ENCODE measurements at regions not wholly inside any gene's neighbourhood (a gene's known extent, or its start where the extent isn't known, plus 50 kb on each side); places are given as distances from the start of the nearest gene placed in this dataset.

DNA sequence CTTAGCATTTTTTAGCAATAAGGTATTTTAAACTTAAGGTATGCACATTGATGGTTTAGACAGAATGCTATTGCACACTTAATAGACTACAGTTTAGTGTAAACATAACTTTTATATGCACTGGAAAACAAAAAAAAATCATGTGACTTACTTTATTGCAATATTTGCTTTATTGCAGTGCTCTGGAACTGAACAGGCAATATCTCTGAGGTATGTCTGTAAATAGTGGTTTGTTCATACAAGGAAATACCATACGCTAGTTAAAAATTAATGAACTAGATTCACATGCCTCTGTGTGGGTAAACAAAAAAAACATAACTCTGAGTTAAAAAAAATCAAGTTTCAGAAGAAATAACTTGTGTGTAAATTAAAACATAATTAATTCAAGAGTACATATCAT lies 479.0 kb upstream of the MKI67 start:
- Histone ChIP-seq H3K27ac (ENCODE audit: low read length) (no peak overlapping the region), H3K27me3 (ENCODE audit: control insufficient read depth in 1 of 2, insufficient read depth in 2 of 2, low read length in 2 of 2) (no peaks in the 10 kb centered on the region), H3K9ac (ENCODE audit: low read length in 2 of 2) (no peak overlapping the region), H3K9me3 (ENCODE audit: control insufficient read depth in 2 of 2, low read length in 2 of 2) (no peaks in the 10 kb centered on the region), H3K4me3 (ENCODE audit: low read length in 2 of 2) (no peak overlapping the region), H3K4me1 (ENCODE audit: control insufficient read depth, insufficient read depth, low read length) (no peaks in the 10 kb centered on the region), H3K36me3 (ENCODE audit: control insufficient read depth in 2 of 2, insufficient read depth in 2 of 2, low read length in 2 of 2) (no peaks in the 10 kb centered on the region)

DNA sequence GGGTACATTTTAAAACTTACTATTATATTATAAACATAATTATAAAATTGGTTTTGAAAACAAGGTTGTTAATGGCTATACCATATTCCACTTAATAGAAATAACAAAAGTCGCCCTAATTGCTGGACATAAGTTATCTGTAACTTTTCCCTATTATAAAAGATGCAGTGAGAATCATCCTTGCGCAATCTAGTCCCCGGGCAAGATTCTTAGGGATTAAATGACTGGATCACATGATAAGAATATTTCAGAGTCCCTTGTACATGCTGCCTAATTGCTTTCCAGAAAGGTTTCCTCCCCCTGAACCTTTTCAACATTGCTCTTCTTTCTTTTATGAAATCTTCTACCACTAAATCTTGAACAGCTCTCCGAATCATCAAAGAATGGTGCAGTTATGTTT lies 479.8 kb upstream of the MKI67 start:
- H3K27me3 ChIP-seq (ENCODE audit: control insufficient read depth in 1 of 2, insufficient read depth in 2 of 2, low read length in 2 of 2): no peaks in the 10 kb centered on the region
- no peaks in the 10 kb centered on the region for H3K4me1 ChIP-seq (ENCODE audit: control insufficient read depth, insufficient read depth, low read length)
- H3K9me3 ChIP-seq (ENCODE audit: control insufficient read depth in 2 of 2, low read length in 2 of 2): no peaks in the 10 kb centered on the region
- no peak overlapping the region for H3K9ac ChIP-seq (ENCODE audit: low read length in 2 of 2)
- H3K4me3 ChIP-seq (ENCODE audit: low read length in 2 of 2): no peak overlapping the region
- no peaks in the 10 kb centered on the region for H3K36me3 ChIP-seq (ENCODE audit: control insufficient read depth in 2 of 2, insufficient read depth in 2 of 2, low read length in 2 of 2)
- no peak overlapping the region for H3K27ac ChIP-seq (ENCODE audit: low read length)

DNA sequence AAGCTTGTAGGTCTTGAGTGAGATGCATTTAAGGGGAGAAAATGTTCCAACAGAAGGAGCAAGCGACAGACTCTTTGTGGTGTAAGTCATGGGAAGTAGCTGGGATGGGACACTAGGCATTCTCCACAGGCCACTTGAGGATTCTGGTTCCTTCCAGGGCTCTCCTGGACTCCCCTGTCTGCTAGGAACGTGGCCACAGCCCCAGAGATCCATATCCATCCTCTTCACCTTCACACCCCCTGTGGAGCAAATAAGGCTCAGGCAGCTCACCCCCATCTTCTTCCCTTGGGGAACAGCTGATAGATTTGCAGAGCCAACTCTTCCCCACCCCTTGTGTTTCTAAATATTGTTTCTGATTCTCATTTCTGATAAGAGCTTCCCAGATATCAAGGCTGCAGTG lies 482.6 kb upstream of the MKI67 start:
- H3K4me1 ChIP-seq (ENCODE audit: control insufficient read depth, insufficient read depth, low read length): no peaks in the 10 kb centered on the region
- H3K9me3 ChIP-seq (ENCODE audit: control insufficient read depth in 2 of 2, low read length in 2 of 2): no peaks in the 10 kb centered on the region
- no peaks in the 10 kb centered on the region for H3K36me3 ChIP-seq (ENCODE audit: control insufficient read depth in 2 of 2, insufficient read depth in 2 of 2, low read length in 2 of 2)
- no peak overlapping the region for H3K27ac ChIP-seq (ENCODE audit: low read length)
- no peak overlapping the region for H3K9ac ChIP-seq (ENCODE audit: low read length in 2 of 2)
- H3K27me3 ChIP-seq (ENCODE audit: control insufficient read depth in 1 of 2, insufficient read depth in 2 of 2, low read length in 2 of 2): no peaks in the 10 kb centered on the region
- no peak overlapping the region for H3K4me3 ChIP-seq (ENCODE audit: low read length in 2 of 2)

DNA sequence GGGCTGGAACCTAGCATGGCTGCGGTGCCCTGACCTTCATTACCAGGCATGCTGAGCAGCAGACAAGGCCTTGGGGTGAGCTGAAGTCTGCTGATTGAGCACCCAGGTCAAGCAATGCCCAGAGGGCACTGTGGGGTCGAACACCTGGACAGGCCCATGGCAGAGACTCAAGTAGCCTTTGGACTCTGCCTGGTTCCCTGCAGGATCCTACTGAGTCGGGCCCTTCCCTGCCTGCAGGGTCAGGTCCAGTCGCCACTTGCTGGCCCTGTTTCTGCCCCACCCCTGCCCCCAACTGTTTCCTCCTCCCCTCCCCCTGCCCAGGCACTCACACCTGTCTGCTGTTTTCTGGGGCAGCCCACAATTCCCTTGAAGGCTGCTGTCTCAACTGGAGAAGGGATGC lies 483.2 kb upstream of the MKI67 start:
- no peaks in the 10 kb centered on the region for H3K4me1 ChIP-seq (ENCODE audit: control insufficient read depth, insufficient read depth, low read length)
- H3K9me3 ChIP-seq (ENCODE audit: control insufficient read depth in 2 of 2, low read length in 2 of 2): no peaks in the 10 kb centered on the region
- no peaks in the 10 kb centered on the region for H3K27me3 ChIP-seq (ENCODE audit: control insufficient read depth in 1 of 2, insufficient read depth in 2 of 2, low read length in 2 of 2)
- no peak overlapping the region for H3K4me3 ChIP-seq (ENCODE audit: low read length in 2 of 2)
- H3K36me3 ChIP-seq (ENCODE audit: control insufficient read depth in 2 of 2, insufficient read depth in 2 of 2, low read length in 2 of 2): no peaks in the 10 kb centered on the region
- no peak overlapping the region for H3K9ac ChIP-seq (ENCODE audit: low read length in 2 of 2)
- no peak overlapping the region for H3K27ac ChIP-seq (ENCODE audit: low read length)

DNA sequence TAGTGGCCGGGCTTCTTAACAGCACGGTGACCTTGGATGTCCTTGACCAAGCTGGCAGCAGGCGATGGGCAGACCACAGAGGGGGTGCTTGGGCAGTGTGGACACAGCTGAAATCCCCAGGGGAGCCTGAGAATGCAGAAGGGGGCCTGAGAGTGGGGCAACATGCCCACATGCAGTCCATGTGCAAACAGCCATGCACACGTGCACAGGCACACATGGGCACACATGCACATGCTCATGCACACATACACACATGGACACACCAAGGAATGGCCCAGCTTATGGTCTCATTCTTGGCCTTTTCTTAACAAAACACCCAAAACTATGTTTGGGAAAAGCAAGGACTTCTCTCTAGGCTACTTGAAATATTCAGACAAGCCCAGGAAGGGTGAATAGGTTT lies 483.9 kb upstream of the MKI67 start:
- H3K4me3 ChIP-seq (ENCODE audit: low read length in 2 of 2): no peak overlapping the region
- H3K9ac ChIP-seq (ENCODE audit: low read length in 2 of 2): no peak overlapping the region
- no peaks in the 10 kb centered on the region for H3K9me3 ChIP-seq (ENCODE audit: control insufficient read depth in 2 of 2, low read length in 2 of 2)
- no peaks in the 10 kb centered on the region for H3K36me3 ChIP-seq (ENCODE audit: control insufficient read depth in 2 of 2, insufficient read depth in 2 of 2, low read length in 2 of 2)
- no peaks in the 10 kb centered on the region for H3K4me1 ChIP-seq (ENCODE audit: control insufficient read depth, insufficient read depth, low read length)
- H3K27ac ChIP-seq (ENCODE audit: low read length): no peak overlapping the region
- no peaks in the 10 kb centered on the region for H3K27me3 ChIP-seq (ENCODE audit: control insufficient read depth in 1 of 2, insufficient read depth in 2 of 2, low read length in 2 of 2)

DNA sequence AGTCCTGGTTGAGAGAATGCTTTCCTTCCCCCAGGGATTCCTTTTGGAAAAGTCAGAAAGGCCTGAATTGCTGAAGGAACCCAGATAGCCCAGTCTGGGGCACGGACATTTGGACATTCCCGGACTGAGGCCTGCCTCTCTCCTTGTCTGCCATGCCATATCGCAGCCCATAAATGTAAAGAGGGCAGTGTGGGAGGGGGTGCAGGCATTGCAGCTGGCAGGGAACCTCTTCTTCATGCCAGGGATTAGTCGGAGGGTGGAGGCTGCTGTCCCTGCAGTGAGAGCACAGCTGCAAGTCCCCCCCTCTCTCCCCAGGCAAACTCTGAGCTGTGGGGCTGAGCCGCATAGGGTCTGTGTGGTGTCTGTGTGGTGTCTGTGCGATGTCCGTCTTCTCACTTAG lies 486.0 kb upstream of the MKI67 start:
- Histone ChIP-seq H3K27me3 (ENCODE audit: control insufficient read depth in 1 of 2, insufficient read depth in 2 of 2, low read length in 2 of 2) (no peaks in the 10 kb centered on the region), H3K4me1 (ENCODE audit: control insufficient read depth, insufficient read depth, low read length) (no peaks in the 10 kb centered on the region), H3K9me3 (ENCODE audit: control insufficient read depth in 2 of 2, low read length in 2 of 2) (no peaks in the 10 kb centered on the region), H3K9ac (ENCODE audit: low read length in 2 of 2) (no peak overlapping the region), H3K27ac (ENCODE audit: low read length) (no peak overlapping the region), H3K36me3 (ENCODE audit: control insufficient read depth in 2 of 2, insufficient read depth in 2 of 2, low read length in 2 of 2) (no peaks in the 10 kb centered on the region), H3K4me3 (ENCODE audit: low read length in 2 of 2) (no peak overlapping the region)

DNA sequence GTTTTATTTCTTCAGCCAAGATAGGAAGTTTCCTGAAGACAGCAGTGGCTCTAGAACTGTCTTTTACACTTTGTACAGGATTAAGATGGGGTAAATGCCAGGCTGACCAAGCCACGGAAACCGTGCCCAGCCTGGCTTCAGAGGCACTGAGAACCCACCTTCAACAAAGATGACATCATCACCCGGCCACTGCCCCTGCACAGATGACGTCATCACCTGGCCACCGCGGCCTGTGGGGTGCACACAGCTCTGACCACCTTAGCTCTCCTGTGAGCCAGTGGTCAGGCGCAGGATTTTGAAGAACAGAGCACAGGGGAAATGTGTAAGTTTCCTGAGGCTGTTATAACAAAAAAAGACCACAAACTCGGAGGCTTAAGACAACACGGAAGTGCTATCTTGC lies 486.4 kb upstream of the MKI67 start:
- Histone ChIP-seq H3K4me1 (ENCODE audit: control insufficient read depth, insufficient read depth, low read length) (no peaks in the 10 kb centered on the region), H3K27ac (ENCODE audit: low read length) (no peak overlapping the region), H3K27me3 (ENCODE audit: control insufficient read depth in 1 of 2, insufficient read depth in 2 of 2, low read length in 2 of 2) (no peaks in the 10 kb centered on the region)

DNA sequence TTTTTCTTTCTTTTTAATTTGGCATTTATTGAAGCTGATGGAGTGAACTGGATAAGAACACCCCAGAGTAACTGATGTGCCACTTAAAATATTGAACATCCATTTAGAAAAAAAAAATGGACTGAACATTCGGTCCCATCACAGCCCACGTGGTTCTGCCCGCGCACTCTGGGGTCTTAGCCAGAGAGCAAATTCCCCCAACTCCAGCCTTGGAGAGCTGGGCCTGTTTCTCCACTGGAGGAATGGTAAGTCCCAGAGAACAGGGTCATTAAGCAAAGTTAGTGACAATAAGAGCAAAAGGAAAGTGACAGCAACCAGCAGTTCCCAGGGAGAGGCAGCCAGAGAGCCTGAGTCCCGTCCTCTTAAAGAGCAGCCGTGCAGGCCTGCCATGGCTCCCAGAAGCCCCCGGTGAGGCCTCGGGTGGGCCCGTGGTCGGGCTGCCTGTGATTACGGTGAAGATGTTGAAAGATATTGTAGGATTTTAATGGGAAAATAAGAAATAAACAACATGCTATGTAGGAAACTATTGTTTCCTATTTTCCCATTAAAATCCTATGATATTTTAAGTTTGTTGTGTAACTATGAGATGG lies 487.9 kb upstream of the MKI67 start:
- Histone ChIP-seq H3K9me3 (ENCODE audit: control insufficient read depth in 2 of 2, low read length in 2 of 2) (no peaks in the 10 kb centered on the region), H3K9ac (ENCODE audit: low read length in 2 of 2) (no peak overlapping the region), H3K27ac (ENCODE audit: low read length) (no peak overlapping the region), H3K4me1 (ENCODE audit: control insufficient read depth, insufficient read depth, low read length) (no peaks in the 10 kb centered on the region), H3K36me3 (ENCODE audit: control insufficient read depth in 2 of 2, insufficient read depth in 2 of 2, low read length in 2 of 2) (no peaks in the 10 kb centered on the region), H3K4me3 (ENCODE audit: low read length in 2 of 2) (no peak overlapping the region), H3K27me3 (ENCODE audit: control insufficient read depth in 1 of 2, insufficient read depth in 2 of 2, low read length in 2 of 2) (no peaks in the 10 kb centered on the region)

More for the DNA sequence above, 486.4 kb upstream of the MKI67 start:
- no peak overlapping the region for H3K9ac ChIP-seq (ENCODE audit: low read length in 2 of 2)
- no peak overlapping the region for H3K4me3 ChIP-seq (ENCODE audit: low read length in 2 of 2)
- H3K36me3 ChIP-seq (ENCODE audit: control insufficient read depth in 2 of 2, insufficient read depth in 2 of 2, low read length in 2 of 2): no peaks in the 10 kb centered on the region
- H3K9me3 ChIP-seq (ENCODE audit: control insufficient read depth in 2 of 2, low read length in 2 of 2): no peaks in the 10 kb centered on the region

DNA sequence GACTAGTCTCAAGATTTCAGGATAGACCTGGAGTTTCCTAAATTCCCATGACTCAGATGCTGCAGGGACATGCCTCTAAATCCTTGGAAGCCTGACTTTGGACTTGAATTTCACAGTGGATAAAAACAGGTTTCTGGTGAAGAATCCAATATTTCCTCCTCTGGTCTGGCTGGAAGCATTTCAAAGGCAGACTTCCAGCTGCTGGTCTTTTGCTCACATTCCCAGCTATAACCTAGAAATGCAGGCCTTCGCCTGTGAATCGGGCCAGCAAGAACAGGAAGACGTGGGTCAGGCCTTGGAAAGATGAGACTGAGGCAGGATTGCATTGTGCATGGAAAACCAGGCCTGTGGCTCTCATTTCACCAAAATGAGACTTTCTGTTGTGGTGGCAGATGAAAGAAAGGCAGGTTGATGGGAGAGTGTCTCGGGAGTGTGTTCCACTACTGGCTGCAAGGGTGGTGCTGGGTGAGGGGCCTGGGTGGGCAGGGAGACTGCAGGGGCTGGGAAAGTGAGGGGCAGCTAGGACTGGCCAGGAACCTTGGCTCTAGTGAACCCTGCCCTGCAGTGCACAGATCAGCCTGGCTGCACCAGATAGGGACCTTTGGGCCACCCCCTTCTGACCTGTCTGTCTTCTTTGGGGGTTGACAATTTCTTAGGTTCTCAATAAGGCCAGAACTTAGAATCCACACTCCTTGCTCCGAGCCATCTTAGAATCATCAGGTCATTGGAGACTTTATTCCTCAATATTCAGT lies 488.8 kb upstream of the MKI67 start:
- Histone ChIP-seq H3K9me3 (ENCODE audit: control insufficient read depth in 2 of 2, low read length in 2 of 2) (no peaks in the 10 kb centered on the region), H3K36me3 (ENCODE audit: control insufficient read depth in 2 of 2, insufficient read depth in 2 of 2, low read length in 2 of 2) (no peaks in the 10 kb centered on the region), H3K4me1 (ENCODE audit: control insufficient read depth, insufficient read depth, low read length) (no peaks in the 10 kb centered on the region), H3K27ac (ENCODE audit: low read length) (no peak overlapping the region), H3K4me3 (ENCODE audit: low read length in 2 of 2) (no peak overlapping the region), H3K27me3 (ENCODE audit: control insufficient read depth in 1 of 2, insufficient read depth in 2 of 2, low read length in 2 of 2) (no peaks in the 10 kb centered on the region), H3K9ac (ENCODE audit: low read length in 2 of 2) (no peak overlapping the region)

DNA sequence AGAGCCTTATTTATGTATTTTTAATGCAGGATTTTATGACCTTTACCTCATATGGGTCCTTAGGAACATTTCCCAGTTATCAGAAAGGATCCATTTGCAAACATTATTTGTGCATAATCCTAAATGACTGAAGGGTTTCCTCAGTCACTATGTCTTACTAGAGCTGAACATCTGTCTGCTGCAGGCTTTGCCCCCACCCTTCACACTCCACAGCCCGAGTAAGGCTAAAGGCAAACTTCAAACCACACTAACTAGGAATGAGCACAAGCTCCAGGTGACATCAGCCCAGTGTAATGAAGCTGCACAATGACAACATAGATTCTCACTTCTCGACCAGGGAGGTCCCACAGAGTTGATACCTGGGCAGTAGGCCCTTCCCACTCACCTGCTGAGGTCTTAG lies 491.3 kb upstream of the MKI67 start:
- H3K9ac ChIP-seq (ENCODE audit: low read length in 2 of 2): no peak overlapping the region
- no peaks in the 10 kb centered on the region for H3K4me1 ChIP-seq (ENCODE audit: control insufficient read depth, insufficient read depth, low read length)
- H3K27me3 ChIP-seq (ENCODE audit: control insufficient read depth in 1 of 2, insufficient read depth in 2 of 2, low read length in 2 of 2): no peaks in the 10 kb centered on the region
- no peak overlapping the region for H3K4me3 ChIP-seq (ENCODE audit: low read length in 2 of 2)
- no peaks in the 10 kb centered on the region for H3K36me3 ChIP-seq (ENCODE audit: control insufficient read depth in 2 of 2, insufficient read depth in 2 of 2, low read length in 2 of 2)
- H3K9me3 ChIP-seq (ENCODE audit: control insufficient read depth in 2 of 2, low read length in 2 of 2): no peaks in the 10 kb centered on the region
- H3K27ac ChIP-seq (ENCODE audit: low read length): no peak overlapping the region

DNA sequence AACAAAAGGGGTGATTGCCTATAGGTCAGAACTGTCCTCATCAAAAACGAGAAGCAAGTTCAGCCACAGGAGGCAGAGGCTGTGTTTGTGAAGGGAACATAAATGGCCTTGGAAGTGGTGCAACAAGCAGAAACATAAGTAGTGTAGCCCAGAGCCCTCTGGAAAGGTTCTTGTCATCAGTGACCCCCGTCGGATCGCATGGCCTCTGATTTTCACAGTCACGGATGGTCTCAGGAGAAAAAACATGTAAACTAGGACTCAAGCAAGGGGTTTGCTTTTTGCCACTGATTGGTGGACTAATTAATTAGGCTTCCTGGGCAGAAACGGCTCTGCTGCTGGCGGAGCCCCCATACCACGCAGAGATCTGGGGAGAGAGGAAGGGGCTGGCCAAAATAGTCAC lies 496.5 kb upstream of the MKI67 start:
- H3K27ac ChIP-seq (ENCODE audit: low read length): no peak overlapping the region
- H3K4me3 ChIP-seq (ENCODE audit: low read length in 2 of 2): no peak overlapping the region
- H3K4me1 ChIP-seq (ENCODE audit: control insufficient read depth, insufficient read depth, low read length): no peaks in the 10 kb centered on the region
- no peak overlapping the region for H3K9ac ChIP-seq (ENCODE audit: low read length in 2 of 2)
- H3K27me3 ChIP-seq (ENCODE audit: control insufficient read depth in 1 of 2, insufficient read depth in 2 of 2, low read length in 2 of 2): no peaks in the 10 kb centered on the region
- no peaks in the 10 kb centered on the region for H3K36me3 ChIP-seq (ENCODE audit: control insufficient read depth in 2 of 2, insufficient read depth in 2 of 2, low read length in 2 of 2)
- H3K9me3 ChIP-seq (ENCODE audit: control insufficient read depth in 2 of 2, low read length in 2 of 2): no peaks in the 10 kb centered on the region
